A549 (cell line): ENCODE measurements at regions not wholly inside any gene's neighbourhood (a gene's known extent, or its start where the extent isn't known, plus 50 kb on each side); places are given as distances from the start of the nearest gene placed in this dataset.

ENCODE experiments used
- ATAC-seq, 2 experiments: fragments of 200-7000 bp in 1 of 2; fragments of >200 bp in 1 of 2; cut with Nextera tagmentation in 1 of 2; cut with Tn5 transposase in 1 of 2; 3 replicates each; pipeline versions ENCODE4 v1.8.0 to v1.9.1; 2018 to 2020; ENCODE audit warnings: mild to moderate bottlenecking in 1 of 2, moderate library complexity in 1 of 2
- CTCF ChIA-PET: fragments of 300-600 bp; sonication (Branson Sonifier 250); formaldehyde crosslinking; extraction: SDS; loops from one replicate; lab custom pipeline; 2021; ENCODE audit warnings: antibody characterized with exemption, inconsistent platforms; lab: Yijun Ruan, JAX
- POLR2A ChIA-PET: fragments of 350-600 bp; formaldehyde crosslinking; extraction: SDS; loops from one replicate; lab custom pipeline; 2021; ENCODE audit warnings: antibody characterized with exemption, inconsistent platforms; lab: Yijun Ruan, JAX
- DNase-seq, 2 experiments: peaks; one replicate each; pipeline versions ENCODE4 v3.0.0 to v3.0.0-alpha.2; 2011 to 2016; ENCODE audit warnings: low read depth in 1 of 2, low spot score in 1 of 2
- FAIRE-seq: peaks from 2 replicates; lab custom pipeline; 2011; peaks lifted over from hg19 to GRCh38; lab: Jason Lieb, UNC
- H3K27ac ChIP-seq, 2 experiments: fragments of >200 bp; sonication (Bioruptor Twin); formaldehyde crosslinking; 3 replicates each; pipeline ENCODE4 v1.5.1; 2016 to 2017
- H3K4me1 ChIP-seq: fragments of >200 bp; sonication (Bioruptor Twin); formaldehyde crosslinking; 3 replicates; pipeline ENCODE4 v1.6.1; 2016
- H3K4me2 ChIP-seq: fragments of >200 bp; sonication (Bioruptor Twin); formaldehyde crosslinking; 3 replicates; pipeline ENCODE4 v1.6.1; 2016
- H3K4me3 ChIP-seq: fragments of >200 bp; sonication (Bioruptor Twin); formaldehyde crosslinking; 3 replicates; pipeline ENCODE4 v1.5.1; 2016
- H3K9me3 ChIP-seq: fragments of >200 bp; sonication (Bioruptor Twin); formaldehyde crosslinking; 3 replicates; pipeline ENCODE4 v1.6.1; 2016
- CBX2 ChIP-seq: fragments of 200-600 bp; sonication (generic); IDR thresholded peaks from 2 replicates; pipeline ENCODE4 v1.6.1; 2016; ENCODE audit warnings: low read depth, mild to moderate bottlenecking, borderline replicate concordance
- CEBPB ChIP-seq, 2 experiments: fragments of >200 bp in 1 of 2; sonication (Bioruptor Twin) in 1 of 2; formaldehyde crosslinking in 1 of 2; IDR thresholded peaks; 2 replicates each; pipeline ENCODE4 v1.6.1; 2012 to 2016
- EHMT2 ChIP-seq: fragments of 200-600 bp; sonication (generic); IDR thresholded peaks from 2 replicates; pipeline ENCODE4 v1.6.1; 2016; ENCODE audit warnings: antibody characterized with exemption, low read depth, mild to moderate bottlenecking, moderate library complexity
- EP300 ChIP-seq, 2 experiments: fragments of >200 bp; sonication (Bioruptor Twin); formaldehyde crosslinking; IDR thresholded peaks; 2 replicates in 1 of 2; 3 replicates in 1 of 2; pipeline ENCODE4 v1.6.1; 2016 to 2017
- FOXS1 ChIP-seq: fragments of 250-450 bp; sonication (Bioruptor Pico); IDR thresholded peaks from 2 replicates; pipeline ENCODE4 v1.5.0; 2020; ENCODE audit warnings: mild to moderate bottlenecking, moderate library complexity
- HEYL ChIP-seq: fragments of 250-450 bp; sonication (Bioruptor Pico); IDR thresholded peaks from 2 replicates; pipeline ENCODE4 v1.8.0; 2021; ENCODE audit warnings: mild to moderate bottlenecking, moderate library complexity
- HOXA7 ChIP-seq: fragments of 250-450 bp; sonication (Bioruptor Pico); IDR thresholded peaks from 2 replicates; pipeline ENCODE4 v1.5.0; 2020; ENCODE audit warnings: mild to moderate bottlenecking, moderate library complexity
- HOXB13 ChIP-seq: fragments of 250-450 bp; sonication (Bioruptor Pico); IDR thresholded peaks from 2 replicates; pipeline ENCODE4 v1.5.0; 2020; ENCODE audit warnings: low read depth, mild to moderate bottlenecking, moderate library complexity
- KDM1A ChIP-seq: fragments of 200-600 bp; sonication (generic); IDR thresholded peaks from 2 replicates; pipeline ENCODE4 v1.6.1; 2016; ENCODE audit warnings: low read depth, mild to moderate bottlenecking
- MAZ ChIP-seq: fragments of 150-350 bp; IDR thresholded peaks from 2 replicates; pipeline ENCODE4 v1.6.1; 2014; ENCODE audit warnings: antibody characterized with exemption, low read depth, low read length, borderline replicate concordance
- NFE2L2 ChIP-seq: fragments of 150-350 bp; conservative IDR thresholded peaks from 2 replicates; pipeline ENCODE4 v1.6.1; 2014; ENCODE audit warnings: low read length
- NPAS2 ChIP-seq: fragments of 250-450 bp; sonication (Bioruptor Pico); IDR thresholded peaks from 2 replicates; pipeline ENCODE4 v1.8.0; 2022; ENCODE audit warnings: mild to moderate bottlenecking, moderate library complexity, borderline replicate concordance
- PHF8 ChIP-seq: fragments of 200-600 bp; sonication (generic); IDR thresholded peaks from 2 replicates; pipeline ENCODE4 v1.6.1; 2016; ENCODE audit warnings: low read depth, mild to moderate bottlenecking, antibody characterized with exemption, moderate library complexity, borderline replicate concordance
- RARB ChIP-seq: fragments of 250-450 bp; sonication (Bioruptor Pico); IDR thresholded peaks from 2 replicates; pipeline ENCODE4 v1.8.0; 2021; ENCODE audit warnings: mild to moderate bottlenecking, moderate library complexity
- RNF2 ChIP-seq: fragments of 200-600 bp; sonication (generic); IDR thresholded peaks from 2 replicates; pipeline ENCODE4 v1.6.1; 2016; ENCODE audit warnings: low read depth, mild to moderate bottlenecking, antibody characterized with exemption, moderate library complexity, borderline replicate concordance
- ZFP36 ChIP-seq: fragments of 450-650 bp; IDR thresholded peaks from 2 replicates; pipeline ENCODE4 v1.6.1; 2014; ENCODE audit warnings: borderline replicate concordance; ENCODE audit not compliant: partially characterized antibody
- ZSCAN20 ChIP-seq: fragments of 250-450 bp; sonication (Bioruptor Pico); IDR thresholded peaks from 2 replicates; pipeline ENCODE4 v1.8.0; 2022; ENCODE audit warnings: mild to moderate bottlenecking, moderate library complexity
- WGBS: methylation state at CpG from one replicate; pipeline ENCODE4 v1.1.6; 2017; ENCODE audit errors: missing lambda C conversion rate; 5-methylcytosine and 5-hydroxymethylcytosine counted together
- TF ChIP-seq, protein P1 (sequence below): IDR thresholded peaks from 2 replicates; pipeline ENCODE4 v1.6.1; 2012
- TF ChIP-seq, protein P2 (sequence below): IDR thresholded peaks from 2 replicates; pipeline ENCODE4 v1.6.1; 2012
- TF ChIP-seq, protein P3 (sequence below): fragments of 250-450 bp; sonication (Bioruptor Pico); IDR thresholded peaks from 2 replicates; pipeline ENCODE4 v1.5.0; 2020; ENCODE audit warnings: low read depth, mild to moderate bottlenecking, moderate library complexity
- TF ChIP-seq, protein P4 (sequence below): IDR thresholded peaks from 2 replicates; pipeline ENCODE4 v1.6.1; 2012; ENCODE audit warnings: low read depth, borderline replicate concordance

DNA sequence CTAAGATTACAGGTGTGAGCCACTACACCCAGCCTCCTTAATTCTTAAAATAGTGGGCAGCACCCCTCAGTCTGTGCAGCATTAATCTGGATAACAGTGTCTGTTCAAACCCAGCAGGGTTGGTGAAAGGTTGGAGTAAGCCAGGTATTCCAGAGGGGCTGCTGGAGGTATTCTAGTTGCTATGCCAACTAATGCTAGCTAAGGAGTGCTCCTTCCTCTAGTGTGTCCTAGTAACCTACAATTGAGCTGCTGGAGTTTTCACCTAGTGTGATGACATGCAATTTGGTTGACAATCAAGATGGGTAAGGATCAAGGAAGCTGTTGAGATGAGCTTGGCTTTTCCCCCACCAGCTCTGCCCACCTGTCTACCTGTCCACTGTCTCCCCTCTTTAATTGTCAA, 100.2 kb upstream of the IPO9 start:
- POLR2A ChIA-PET: interaction anchor here (0.5 kb wide), 1 partner anchor 682 kb away, joined by 5 read pairs; no protein-coding TSS in a partner anchor
- H3K9me3 ChIP-seq: no peaks in the 10 kb centered on the region
- no peak for ATAC-seq
- no peak for TF ChIP-seq FOXS1
- no peak for TF ChIP-seq NPAS2 (CRISPR knock-in tag)
- TF ChIP-seq RARB: no peak
- TF ChIP-seq, all 56 proteins: peak for 0
- DNase-seq: no peak
- CTCF ChIA-PET: interaction anchor here (1.5 to 29.6 kb wide), 5 partner anchors 16 to 169 kb away, joined by 4 to 903 read pairs (median 6); no protein-coding TSS in a partner anchor
- Histone ChIP-seq H3K4me3 (no peak overlapping the region), H3K4me2 (no peak overlapping the region), H3K27ac (no peak overlapping the region), H3K4me1 (no peaks in the 10 kb centered on the region)
- no peak for FAIRE-seq

DNA sequence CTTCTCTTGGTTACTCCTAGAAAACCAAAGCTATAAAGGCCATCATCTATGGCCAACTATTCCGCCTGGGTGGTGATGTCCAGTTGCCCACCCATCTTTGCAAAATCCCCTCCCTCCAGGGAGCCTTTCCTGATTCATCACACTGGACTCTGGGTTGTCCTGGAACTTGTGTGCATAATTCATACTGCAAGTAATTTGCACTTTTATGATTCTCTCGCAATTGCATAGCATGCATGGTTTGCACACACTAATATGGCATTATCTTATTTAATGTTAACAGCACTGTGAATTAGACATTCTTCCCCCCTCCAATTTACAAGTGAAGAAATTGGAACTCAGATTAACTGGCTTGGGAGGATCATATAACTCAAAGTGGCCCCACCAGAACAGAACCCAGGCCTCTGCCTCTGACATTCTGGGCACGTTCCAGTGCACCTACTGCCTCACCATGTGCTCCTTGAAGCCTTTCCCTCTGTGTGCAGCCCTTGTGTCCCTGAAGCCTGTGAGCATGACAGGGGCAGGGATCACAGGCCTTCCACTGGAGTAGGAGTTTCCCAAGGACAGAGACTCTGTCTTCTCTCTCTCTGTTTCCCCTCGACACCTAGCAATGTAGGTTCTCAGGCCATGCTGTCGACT, 98.9 kb upstream of the IPO9 start:
- FAIRE-seq (no peak), DNase-seq (no peak), ATAC-seq (no peak)
- ChIA-PET POLR2A (no interaction called here), CTCF (interaction anchor here (1.2 to 29.6 kb wide), 4 partner anchors 12 to 171 kb away, joined by 3 to 903 read pairs (median 12); no protein-coding TSS in a partner anchor)
- H3K27ac ChIP-seq: no peak overlapping the region; a peak in 1 of 6 replicates
- no peaks in the 10 kb centered on the region for H3K9me3 ChIP-seq
- H3K4me1 ChIP-seq: no peaks in the 10 kb centered on the region
- no peak overlapping the region for H3K4me3 ChIP-seq
- H3K4me2 ChIP-seq: no peak overlapping the region
- WGBS: 73% methylated on average over 5 of the region's 5 CpGs
- no peak for TF ChIP-seq RNF2

DNA sequence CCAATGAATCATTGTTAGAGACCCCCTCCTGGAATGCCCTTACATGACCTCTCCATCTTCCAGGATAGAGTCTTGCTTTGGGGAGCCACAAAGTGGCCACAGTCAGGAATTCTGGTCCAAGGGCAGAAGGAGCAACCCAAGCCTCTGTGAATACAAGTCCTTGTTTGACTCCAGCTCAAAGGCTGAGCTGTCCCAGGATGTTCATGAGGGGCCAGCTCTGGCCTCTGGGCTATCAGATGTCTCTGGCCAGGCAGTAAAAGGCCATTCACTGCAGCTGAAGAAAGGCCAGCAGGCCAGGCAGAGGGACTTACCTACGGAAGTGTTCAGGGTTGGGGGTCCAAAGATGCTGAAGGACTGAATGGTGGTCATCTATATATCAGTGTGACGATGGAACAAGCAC, 98.3 kb upstream of the IPO9 start:
- ATAC-seq: no peak
- no peak overlapping the region for H3K4me3 ChIP-seq
- TF ChIP-seq FOXS1 (no peak), PHF8 (no peak), HOXA7 (CRISPR knock-in tag) (no peak), CEBPB (IDR thresholded peaks at IDR 0.05) (no peak), ZSCAN20 (CRISPR knock-in tag) (no peak), KDM1A (no peak), MAZ (no peak), EP300 (IDR thresholded peaks at IDR 0.05) (no peak)
- TF ChIP-seq, protein P1, sequence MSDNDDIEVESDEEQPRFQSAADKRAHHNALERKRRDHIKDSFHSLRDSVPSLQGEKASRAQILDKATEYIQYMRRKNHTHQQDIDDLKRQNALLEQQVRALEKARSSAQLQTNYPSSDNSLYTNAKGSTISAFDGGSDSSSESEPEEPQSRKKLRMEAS: no peak
- TF ChIP-seq, protein P2, sequence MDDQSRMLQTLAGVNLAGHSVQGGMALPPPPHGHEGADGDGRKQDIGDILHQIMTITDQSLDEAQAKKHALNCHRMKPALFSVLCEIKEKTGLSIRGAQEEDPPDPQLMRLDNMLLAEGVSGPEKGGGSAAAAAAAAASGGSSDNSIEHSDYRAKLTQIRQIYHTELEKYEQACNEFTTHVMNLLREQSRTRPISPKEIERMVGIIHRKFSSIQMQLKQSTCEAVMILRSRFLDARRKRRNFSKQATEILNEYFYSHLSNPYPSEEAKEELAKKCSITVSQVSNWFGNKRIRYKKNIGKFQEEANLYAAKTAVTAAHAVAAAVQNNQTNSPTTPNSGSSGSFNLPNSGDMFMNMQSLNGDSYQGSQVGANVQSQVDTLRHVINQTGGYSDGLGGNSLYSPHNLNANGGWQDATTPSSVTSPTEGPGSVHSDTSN: no peak
- DNase-seq: no peak
- H3K4me1 ChIP-seq: no peaks in the 10 kb centered on the region
- WGBS: 46% methylated on average over 2 of the region's 2 CpGs
- FAIRE-seq: no peak
- ChIA-PET POLR2A (no interaction called here), CTCF (interaction anchor here (3.1 kb wide), 1 partner anchor 62 kb away, joined by 14 read pairs; no protein-coding TSS in a partner anchor)
- no peaks in the 10 kb centered on the region for H3K9me3 ChIP-seq
- no peak overlapping the region for H3K4me2 ChIP-seq
- peak overlapping the region in 1 of 2 experiments; percentile 8; a peak in 1 of 6 replicates for H3K27ac ChIP-seq

DNA sequence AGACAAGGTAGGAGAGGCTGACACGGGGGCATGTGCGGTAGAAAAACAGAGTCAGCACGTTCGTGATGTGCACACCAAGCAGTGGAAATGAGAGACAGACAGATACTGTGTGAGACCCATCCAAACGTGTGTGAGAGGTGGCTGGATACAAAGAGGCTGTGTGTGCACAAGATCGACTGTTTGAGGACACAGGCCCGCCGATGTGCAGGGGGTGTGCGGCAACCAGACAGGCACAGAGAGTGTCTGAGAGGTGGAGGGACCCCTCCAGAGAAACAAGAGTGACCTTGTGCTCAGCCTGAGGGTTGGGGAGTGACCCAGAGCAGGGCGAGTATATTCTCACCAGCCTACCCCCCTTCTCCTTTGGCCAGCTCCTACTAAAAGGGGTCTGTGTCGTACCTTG, 97.8 kb upstream of the IPO9 start:
- H3K4me1 ChIP-seq: no peaks in the 10 kb centered on the region
- TF ChIP-seq HOXB13 (no peak), ZFP36 (no peak), HEYL (CRISPR knock-in tag) (no peak), NFE2L2 (no peak), CBX2 (no peak), EHMT2 (no peak), HOXA7 (CRISPR knock-in tag) (no peak), PHF8 (no peak), FOXS1 (no peak)
- TF ChIP-seq, protein P3, sequence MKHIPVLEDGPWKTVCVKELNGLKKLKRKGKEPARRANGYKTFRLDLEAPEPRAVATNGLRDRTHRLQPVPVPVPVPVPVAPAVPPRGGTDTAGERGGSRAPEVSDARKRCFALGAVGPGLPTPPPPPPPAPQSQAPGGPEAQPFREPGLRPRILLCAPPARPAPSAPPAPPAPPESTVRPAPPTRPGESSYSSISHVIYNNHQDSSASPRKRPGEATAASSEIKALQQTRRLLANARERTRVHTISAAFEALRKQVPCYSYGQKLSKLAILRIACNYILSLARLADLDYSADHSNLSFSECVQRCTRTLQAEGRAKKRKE (CRISPR knock-in tag): no peak
- TF ChIP-seq, protein P1: no peak
- TF ChIP-seq, protein P4, sequence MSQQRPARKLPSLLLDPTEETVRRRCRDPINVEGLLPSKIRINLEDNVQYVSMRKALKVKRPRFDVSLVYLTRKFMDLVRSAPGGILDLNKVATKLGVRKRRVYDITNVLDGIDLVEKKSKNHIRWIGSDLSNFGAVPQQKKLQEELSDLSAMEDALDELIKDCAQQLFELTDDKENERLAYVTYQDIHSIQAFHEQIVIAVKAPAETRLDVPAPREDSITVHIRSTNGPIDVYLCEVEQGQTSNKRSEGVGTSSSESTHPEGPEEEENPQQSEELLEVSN: no peak
- TF ChIP-seq, all 56 proteins: peak for 0
- peak; percentile 30 to 55; a peak in 3 of 6 replicates for ATAC-seq
- FAIRE-seq: no peak
- Histone ChIP-seq H3K27ac (no peak overlapping the region), H3K9me3 (no peaks in the 10 kb centered on the region), H3K4me2 (no peak overlapping the region), H3K4me3 (no peak overlapping the region)
- ChIA-PET CTCF (interaction anchor here (1.5 to 3.1 kb wide), 2 partner anchors 62 to 200 kb away, joined by 4 to 14 read pairs; no protein-coding TSS in a partner anchor), POLR2A (no interaction called here)
- WGBS: 79% methylated on average over 11 of the region's 11 CpGs
- DNase-seq: no peak
